Stimulated activated CD8-positive, alpha-beta memory T cell treated with anti-CD3 and anti-CD28 coated beads, Interleukin-12 subunit alpha, Interleukin-12 subunit beta, amount 100 ng/mL, for 1 hour (primary cell): ENCODE measurements at regions not wholly inside any gene's neighbourhood (a gene's known extent, or its start where the extent isn't known, plus 50 kb on each side); places are given as distances from the start of the nearest gene placed in this dataset.

Experiments used
- DNase-seq: peaks from one replicate; pipeline ENCODE4 v3.0.0-alpha.2; 2020; ENCODE audit warnings: low read depth

DNA sequence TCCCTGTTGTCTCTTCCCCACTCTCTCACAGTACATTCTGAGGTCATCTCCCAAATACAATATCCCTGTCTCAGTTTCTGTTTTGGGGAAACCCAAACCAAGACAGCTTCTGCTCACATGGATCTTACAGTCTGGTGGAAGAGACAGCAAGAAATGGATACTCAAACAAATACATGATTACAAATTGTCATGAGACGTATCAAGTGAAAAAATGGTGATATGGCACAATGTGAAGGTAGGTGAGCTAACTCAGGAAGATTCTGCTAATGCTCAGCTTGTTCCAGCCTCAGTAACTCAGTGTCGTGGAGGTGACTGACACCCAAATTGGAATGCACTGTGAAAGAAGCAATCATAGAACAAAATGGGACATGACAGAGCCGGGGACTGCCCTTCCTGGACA is 68.3 kb downstream of the CHST1 start:
- no peak for DNase-seq

DNA sequence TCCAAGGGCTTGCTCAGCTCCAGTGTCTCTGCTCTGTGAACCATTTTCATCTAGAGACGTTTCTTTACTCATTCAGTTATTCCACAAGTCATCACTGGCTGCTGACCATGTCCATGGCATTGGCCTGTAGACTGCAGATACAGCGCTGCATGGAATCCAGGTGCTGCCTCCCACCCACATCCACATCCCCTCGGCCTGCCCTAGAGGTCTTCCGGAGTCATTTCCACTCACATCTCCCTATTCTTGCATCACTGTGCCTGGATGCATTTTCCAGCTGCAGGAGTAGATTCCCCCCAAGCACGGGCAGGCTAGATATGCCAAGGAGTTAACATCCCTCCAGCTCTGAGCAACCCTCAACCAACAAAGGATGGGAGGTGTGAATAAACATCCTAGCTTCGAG is 68.9 kb downstream of the CHST1 start:
- no peak for DNase-seq

DNA sequence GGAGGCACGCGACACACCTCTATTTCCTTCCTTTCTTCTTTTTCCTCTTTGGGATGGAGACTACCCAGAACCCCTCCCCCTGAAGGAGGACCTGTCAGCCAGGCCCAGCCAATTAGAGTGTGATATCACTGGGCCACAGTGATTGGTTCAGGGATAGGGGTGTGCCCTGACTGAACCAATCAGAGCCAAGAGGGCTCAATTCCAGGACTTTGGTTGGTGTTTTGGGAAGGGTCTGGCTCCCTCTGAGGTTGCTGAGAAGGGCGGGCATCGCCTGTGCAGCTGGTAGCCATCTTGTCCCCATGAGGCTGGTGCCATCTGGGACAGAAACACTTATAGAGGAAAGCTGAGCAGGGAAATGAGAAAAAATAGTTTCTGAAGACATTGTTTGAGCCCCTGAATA is 71.4 kb downstream of the CHST1 start:
- no peak for DNase-seq

DNA sequence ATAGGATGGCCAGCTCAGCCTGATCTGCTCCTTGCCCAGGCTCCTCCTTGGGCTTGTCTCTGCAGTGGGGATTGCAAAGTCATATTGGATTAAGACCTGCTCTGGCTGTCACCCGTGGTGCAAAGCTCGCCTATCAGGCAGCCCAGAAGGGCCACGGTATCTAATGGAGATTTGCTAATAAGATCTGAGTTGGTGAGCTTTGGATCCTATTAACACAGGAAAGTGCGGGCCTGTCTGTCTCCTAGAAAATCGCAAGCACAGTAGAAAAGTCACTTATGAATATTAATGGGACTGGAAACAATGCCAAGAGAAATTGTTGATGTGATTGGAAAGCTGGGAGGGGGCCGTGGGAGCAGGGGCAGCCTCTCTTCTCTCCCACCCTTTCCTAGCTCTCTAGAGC is 72.8 kb downstream of the CHST1 start:
- DNase-seq = no peak

DNA sequence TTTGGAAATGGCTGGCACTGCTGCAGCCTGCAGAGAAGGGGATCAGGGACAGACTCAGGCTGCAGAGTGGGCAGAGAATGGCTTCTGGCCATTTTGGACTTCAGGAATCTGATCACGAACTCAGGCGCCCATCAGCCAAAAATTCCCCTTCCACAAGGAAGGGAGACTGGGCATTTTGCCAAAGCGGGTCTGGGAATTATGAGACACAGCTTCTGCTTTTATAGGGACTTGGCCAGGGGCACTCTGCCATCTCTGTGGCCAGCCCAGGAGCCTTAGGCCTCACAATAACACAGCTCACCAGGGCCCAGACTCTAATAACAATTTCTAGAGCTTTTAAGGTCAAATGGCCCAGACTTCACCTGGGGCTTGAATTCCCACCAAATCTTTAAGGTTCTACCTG is 74.7 kb downstream of the CHST1 start:
- DNase-seq = no peak

DNA sequence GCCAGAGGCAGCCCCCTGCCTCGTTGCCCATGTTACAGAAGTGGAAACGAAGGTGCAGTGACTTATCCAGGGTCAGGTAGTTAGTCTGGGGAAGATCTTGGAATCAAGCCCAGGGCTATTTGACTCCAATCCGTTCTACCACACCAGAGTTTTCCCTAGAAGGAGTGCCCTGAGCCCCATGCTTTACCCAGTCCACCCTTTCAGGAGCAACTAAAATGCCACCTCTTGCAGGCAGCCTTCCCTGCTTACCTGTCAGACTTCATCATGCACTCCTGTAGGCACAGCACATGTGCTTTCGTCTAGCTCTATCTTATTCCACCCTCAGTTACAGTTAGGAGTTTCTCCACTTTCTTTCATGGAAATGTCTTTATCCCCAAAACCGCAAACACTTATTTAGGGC is 80.2 kb downstream of the CHST1 start:
- no peak for DNase-seq

DNA sequence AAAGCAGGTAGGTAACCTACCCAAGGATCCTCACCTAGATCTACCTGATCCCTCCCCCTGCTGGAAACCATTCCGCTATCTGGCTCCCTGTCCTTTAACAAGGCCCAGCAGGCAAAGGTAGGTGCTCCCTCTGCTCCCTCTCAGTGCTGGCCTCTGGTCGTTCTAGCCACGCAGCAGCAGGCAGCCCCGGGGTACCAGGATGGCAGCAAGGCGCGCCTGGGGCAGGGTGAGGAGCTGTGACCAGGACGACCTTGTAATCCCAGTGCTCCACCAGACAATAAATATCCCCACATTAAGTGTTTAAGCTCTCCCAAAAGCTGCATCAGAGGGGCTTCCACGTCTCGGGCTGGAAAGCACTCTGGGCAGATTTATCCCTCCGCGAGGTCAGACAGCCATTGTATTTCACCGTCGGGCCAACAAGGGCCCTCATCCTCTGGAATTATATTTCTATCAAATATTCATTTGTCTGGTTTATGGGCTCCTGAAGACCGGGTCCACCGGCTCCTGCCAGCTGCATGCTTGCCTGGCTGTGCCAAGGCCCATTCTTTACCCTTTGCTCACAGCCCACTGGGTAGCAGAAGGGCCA is 81.3 kb downstream of the CHST1 start:
- DNase-seq = no peak

DNA sequence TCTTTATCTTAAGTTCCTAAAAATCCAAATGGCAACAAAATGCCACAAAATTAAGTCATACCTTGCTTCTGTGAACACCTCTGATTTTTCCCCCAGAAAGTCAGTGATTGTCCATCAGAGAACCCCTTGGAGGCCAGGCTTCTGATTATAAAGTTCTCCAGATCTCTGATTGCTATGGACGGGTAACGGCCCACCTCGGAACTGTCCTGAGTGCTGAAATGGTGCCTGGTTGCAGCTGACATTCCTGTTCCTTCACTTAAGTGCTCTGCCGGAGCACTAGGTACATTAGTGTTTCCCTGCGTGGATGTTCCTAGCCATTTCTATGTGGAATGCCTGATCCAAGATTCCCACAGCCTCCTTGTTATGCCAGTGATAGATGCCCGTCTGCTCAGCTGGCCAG is 85.0 kb downstream of the CHST1 start:
- DNase-seq = no peak

DNA sequence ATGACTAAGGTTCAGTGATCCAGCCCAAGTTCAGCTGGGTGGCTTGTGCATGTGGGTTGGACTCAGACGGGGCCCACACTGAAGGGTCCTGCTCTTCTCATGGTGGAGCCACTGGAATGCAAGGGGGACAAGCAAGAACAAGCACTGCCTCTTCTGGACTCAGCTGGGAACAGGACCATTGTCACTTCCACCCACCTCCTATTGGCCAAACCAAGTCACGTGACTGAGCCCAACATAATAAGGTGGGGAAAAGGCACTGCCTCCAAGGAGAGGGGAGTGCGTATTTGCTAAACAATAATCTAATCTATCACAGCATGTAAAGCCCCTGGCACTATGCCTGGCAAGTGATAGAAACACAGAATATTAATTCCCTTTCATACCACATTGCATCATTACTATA is 87.1 kb downstream of the CHST1 start:
- no peak for DNase-seq

DNA sequence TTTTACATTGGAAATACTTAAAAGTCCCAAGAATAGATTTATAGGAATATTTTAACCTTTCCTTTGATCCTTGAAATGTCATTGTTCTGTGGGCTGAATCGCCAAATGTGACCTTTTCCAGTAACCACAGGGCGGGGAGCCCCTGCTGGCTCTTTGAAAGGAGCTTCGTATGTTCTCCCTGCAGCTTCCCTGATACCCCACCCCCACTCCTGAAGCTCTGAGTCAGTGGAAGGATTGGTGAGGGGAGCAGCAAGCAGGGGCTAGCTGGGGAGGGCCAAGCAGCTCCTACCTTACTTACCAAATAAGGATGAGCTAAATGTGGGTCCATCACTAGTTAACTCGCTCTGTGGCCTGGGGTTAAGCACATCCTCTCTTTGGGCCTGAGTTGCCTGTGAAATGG is 87.7 kb downstream of the CHST1 start:
- no peak for DNase-seq

DNA sequence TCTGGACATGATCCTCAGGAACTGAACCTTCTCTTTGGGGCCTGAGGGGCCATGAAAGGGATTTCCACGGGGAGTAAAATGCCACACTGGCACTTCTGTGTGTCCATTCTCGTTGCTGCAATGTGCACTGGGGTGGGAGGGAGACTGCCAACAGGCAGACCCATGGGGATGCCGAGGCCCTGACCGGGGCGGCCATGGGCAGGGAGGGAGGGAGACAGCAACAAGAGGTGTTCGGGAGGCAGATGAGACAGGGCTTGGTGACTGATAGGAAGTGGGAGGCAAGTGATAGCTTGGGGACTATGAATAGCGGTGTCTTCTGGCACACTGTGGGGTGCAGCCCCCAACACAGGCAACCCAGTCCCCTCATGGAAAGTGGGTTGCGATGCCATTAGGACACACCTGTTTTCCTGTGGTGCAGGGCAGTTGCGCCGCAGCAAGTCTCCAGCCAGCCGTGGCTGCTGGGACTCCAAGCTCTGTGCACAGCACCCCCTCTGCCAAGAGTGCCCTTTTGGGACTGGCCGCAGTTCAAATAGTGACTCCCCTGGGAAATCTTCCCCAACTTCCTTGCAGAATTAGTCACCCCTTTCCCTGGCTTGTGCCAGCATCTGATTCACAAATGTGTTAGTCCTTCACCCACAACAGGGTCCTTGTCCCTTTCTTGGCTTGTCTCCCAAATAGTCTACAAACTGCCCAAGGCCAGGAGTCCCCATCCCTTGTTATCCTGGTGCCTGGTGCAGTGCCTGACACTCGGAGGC is 88.8 kb downstream of the CHST1 start:
- no peak for DNase-seq

DNA sequence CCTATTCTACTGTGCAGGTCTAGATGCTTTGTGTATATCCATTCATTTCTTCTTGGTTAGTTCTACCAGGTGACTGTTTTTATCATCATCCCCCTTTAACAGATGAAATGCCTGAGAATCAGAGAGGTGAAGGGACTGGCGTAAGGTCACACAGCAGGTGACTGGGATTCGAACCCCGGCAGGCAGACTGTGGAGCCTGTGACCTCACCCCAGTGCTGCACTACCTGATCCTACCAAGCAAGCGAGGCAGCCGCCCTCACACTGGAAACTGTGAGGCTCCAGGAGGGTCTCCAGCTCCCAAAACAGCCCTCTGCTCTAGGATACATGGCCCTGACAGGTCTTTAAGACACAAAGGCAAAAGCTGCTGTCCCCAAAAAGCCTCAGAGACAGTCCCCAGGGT is 91.7 kb downstream of the CHST1 start:
- DNase-seq = no peak

DNA sequence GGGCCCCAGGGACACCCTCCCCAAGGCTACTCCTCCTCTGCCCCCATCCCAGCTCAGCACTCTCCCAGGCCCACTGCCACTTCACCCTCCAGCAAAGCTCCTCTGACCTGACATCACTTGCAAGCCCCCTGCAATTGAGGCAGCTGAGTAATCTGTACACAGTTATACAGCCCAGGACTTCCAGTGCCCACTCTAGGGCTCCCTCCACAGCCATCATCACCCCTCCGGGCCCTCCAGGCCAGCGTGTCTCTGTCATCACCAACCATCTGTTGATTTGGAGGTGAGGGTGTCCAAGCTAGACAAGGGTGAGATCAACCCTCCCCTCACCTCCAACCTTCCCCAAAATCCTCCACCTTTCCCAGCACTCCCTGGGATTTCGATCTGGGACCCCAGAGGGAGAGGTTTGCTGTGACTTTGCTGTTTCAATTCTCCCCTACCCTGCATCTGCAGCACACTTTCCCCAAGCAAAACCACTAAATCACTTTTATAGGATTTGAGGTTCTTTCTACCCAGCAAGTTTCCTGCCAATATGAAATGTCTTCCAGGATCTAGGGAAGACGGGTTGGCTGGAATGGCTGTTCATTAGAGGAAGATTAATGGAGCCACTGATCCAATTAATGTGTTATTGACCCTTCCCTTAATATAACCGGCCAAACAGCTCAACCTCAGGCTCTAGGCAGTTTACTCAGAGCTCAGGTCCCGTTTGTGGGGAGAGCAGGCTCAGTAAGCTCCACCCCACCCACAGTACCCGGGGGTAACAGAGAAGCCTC is 92.9 kb downstream of the CHST1 start:
- no peak for DNase-seq

DNA sequence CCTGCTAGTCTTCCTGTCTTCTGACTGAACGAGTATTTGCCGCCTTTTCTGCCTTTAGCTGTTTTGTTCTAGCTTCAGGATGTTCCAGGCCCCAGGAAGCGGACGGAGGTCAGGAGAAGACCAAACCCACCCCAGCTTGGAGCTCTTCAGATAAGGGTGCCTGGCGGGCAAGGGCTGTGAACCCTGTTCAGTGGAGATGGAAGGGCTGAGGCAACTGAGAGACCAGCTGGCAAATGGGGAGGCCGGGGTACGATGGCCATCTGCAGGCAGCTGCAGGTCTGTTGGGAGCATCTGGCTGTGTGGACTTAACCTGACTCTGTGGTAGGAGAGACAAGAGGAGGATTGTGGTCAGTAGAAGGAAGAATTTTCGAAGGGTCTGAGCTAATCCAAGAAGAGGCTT is 95.6 kb downstream of the CHST1 start:
- no peak for DNase-seq

DNA sequence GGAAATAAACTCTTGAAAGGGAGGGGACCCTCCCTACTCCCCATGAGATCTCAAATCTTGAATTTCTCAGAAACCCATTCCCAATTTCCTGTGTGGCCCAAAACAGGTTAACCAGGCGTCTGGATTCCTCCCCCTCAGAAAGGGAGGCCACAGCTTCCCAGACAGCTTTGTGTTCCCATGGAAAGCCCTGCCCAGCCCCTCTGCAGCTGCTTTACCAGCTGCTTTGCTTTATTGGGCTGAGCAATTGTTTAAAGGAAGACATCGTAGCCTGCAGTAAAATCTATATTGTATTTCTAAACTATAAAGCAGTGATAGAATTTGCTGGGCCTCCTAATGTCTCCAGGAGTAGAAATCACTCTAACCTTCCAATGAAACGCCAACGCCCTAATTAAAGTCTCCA is 97.4 kb downstream of the CHST1 start:
- no peak for DNase-seq

DNA sequence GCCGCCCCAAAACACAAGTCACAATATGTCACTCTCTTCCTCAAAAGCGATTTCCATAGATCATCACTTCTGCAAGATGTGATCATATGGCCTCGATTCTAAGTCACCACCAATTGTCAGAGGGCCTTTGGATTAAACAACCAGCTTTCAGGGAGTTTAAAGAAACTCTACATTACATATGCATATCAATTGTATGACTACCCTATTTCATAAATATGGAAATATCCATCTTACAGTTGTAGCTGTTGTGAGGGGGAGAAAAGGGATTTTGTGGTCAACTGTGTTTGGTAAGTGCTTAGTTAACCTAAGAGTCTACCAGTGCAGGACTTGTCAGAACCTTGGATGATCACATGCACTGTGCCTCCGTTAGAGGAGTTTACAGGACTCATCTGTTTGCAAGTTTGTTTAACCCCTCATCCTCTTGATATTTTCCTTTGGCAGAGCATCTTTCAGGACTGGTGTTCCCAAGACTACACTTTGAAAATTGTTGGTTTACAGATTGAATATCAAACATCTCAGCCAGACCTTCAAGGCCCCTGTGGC is 99.9 kb downstream of the CHST1 start:
- no peak for DNase-seq

DNA sequence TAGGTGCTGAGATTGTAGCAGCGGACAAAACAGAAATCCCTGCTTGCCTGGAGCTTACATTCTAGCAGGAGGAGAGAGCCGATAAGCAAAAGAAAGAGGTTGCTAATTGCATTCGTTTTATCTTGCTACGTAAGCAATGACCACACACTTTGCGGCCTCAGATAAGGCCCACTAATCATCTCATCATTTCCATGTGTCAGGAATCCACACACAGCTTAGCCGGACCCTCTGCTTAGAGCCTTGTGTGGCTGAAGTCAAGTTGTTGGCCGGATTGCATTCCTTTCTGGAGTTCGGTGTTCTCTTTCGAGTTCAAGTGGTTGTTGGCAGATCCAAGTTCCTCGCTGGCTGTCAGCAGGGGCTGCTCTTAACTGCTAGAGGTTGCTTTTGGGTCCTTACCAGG is 101.6 kb downstream of the CHST1 start:
- DNase-seq = no peak

DNA sequence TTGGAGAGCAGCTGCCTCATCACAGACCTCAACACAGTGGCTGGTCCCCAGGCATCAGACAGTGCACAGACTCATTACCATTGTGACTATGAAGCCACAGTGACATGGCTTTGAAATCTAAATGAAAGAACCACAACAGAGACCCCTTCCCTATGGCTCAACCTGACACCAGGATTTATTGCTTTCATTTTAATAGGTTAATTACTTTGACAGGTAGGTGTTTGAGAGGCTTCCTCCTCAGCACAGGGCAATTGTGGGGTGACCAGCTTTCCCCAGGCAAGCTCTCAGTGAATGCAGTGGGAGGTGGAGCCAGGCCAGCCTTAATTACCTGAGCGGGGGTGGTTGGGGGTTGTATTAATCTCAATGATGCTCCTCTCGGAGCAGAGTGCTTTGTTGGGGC is 102.3 kb downstream of the CHST1 start:
- no peak for DNase-seq

DNA sequence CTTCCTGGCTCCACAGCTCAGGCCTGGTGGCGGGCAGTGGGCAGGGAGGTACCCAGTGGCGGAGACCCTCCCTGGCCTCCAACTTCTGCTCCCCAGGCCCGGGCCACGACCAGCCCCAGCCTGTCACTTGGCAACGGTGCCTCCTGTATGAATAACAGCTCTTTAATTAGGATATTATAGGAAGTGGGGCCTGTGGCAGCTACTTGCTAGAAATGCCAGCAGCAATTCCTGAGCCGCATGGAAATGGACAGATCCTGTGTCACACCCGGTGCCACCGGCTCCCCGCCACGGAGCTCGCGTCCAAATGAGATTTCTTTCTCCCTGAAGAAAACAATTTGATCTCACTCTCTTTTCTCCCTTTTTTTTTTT is 104.5 kb downstream of the CHST1 start:
- no peak for DNase-seq

DNA sequence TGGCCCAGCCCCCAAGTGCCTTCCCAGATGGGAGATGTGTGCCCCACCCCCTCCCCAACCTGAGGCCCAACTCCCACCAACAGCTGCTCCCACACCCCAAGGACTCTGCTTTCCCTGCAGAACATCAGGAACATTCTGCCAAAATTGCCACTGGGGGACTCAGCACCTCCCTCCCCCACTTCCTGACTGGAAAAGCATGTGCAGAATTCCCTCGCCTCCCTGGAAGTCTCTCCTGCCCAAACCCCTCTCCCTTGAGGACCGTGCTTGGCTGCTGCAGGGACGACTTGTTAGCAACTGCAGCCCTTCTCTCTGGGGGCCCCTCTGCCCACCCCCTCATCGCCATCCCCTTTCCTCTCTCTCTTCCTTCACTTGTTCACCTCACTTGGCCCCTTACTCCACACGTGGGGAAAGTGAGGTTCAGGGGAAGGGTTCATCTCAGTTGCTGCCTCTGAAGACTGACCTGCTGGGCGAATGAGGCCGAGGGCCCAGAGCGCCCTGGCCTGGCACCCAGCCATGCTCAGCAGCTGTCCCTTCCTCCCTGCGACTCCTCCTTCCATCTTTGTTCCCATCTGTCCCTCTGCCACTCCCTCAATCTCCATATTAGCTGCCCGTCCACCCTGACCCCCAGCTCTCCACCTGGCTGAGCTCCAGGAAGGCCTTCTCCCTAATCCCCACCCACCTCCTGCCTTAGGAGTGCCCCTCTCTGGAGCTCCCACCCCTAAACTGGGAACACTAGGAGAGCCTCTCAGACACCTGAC is 105.1 kb downstream of the CHST1 start:
- DNase-seq = no peak

DNA sequence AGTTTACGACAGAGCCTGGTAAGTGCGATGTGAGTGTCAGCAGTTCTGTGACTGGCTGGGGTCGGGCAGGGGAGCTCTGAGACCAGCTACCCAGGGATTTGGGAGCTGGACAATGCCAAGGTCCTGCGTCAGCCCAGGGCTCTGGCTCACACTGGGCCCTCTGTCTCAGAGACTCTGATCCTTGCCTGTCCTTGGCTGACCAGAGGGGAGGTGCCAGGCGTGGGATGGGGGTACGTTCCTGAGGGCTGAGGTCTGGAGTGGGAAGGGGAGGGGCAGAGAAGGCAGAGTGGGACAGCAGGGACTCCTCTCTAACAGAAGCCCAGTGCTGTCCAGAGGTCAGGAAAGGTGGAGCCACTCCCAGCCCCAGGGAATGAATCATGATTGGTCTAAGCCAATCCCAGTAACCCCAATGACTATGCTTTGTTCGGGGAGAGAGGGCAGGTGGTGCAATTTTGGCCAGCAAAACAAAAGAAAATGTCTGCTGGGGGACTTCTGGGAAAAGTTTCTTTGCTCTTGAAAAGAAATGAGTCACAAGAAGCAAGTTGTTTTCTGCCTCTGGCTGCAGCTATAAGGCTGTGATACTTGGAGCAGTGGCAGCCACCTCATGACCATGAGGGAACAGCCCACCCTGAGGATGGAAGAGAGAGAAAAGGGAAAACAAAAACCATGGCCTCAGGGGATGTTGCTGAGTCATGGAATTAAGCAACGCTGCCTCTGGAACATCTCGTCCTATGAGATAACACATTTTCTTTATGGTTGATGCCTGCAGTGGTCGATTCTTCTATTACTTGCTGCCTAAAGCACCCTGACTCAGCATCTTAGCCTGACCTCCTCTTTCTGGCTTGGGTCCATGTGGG is 108.3 kb downstream of the CHST1 start:
- DNase-seq = no peak
